ENCODE measurements at regions not wholly inside any gene's neighbourhood (a gene's known extent, or its start where the extent isn't known, plus 50 kb on each side); places are given as distances from the start of the nearest gene placed in this dataset.
"Not testable (repeated sequence)": the region's sequence is repeated elsewhere in the genome, so short reads cannot be mapped to it uniquely, and the experiment has no call there.

DNA sequence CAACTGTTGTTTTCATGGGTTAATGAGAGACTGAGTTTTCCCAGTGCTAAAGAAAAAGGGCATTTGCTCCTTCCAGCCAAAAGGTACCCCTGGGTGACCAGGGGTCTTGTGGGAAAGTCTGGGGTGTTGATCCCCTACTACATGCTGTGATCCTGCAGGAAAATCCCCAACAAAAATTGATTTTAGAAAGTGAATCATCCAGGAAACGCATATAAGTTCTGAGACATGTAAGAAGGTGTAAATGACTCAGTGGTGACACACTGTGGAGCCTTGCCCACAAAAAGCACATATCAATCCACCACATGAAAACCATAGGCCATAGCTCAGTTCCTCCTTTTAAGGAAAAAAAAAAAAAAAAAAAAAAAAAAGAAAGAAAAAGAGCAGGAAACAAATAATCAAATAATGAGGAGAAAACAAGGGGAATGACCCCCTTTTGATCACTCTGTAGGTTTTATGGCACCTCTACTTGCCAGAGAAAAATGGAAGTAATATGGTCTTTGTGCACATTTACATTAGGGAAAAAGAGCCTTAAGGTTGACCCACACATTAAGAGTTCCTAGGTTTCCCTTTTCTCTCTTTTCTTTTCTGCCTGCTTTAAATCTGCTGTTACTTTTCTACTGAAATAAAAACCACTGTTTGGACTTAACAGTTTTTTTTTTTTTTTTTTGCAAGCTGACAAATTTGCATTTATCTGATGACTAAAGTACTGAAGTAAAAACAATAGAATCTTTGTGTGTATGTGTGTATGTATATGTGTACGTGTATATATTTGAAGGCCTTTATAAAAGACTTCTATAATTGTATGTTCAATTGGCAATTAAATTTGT, 386.0 kb downstream of the KIF20B start:
- no peak overlapping the region for H3K4me3 Mint-ChIP-seq
- Histone ChIP-seq H3K27ac (ENCODE audit: low read depth, low read length) (no peak overlapping the region), H3K4me1 (ENCODE audit: control insufficient read depth in 2 of 2, insufficient read depth in 2 of 2, low read length in 2 of 2) (no peaks in the 10 kb centered on the region), H3K27me3 (ENCODE audit: control insufficient read depth in 2 of 2, insufficient read depth in 2 of 2, low read length in 2 of 2) (no peaks in the 10 kb centered on the region), H3K36me3 (ENCODE audit: control insufficient read depth in 2 of 3, insufficient read depth in 3 of 3, low read length in 3 of 3) (no peaks in the 10 kb centered on the region), H3K4me3 (ENCODE audit: low read length) (no peak overlapping the region), H3K9me3 (ENCODE audit: control insufficient read depth in 2 of 3, low read length in 3 of 3) (peaks cover 0 to 3% (median 0%) of the 10 kb centered on the region in 3 experiments)
- peaks cover 0 to 2% (median 0%) of the 10 kb centered on the region in 7 donors for H3K4me1 Mint-ChIP-seq
- H3K9me3 Mint-ChIP-seq: peaks cover 0 to 1% (median 0%) of the 10 kb centered on the region in 11 donors
- CTCF ChIA-PET: interaction anchor here (0.7 kb wide), 1 partner anchor 11 kb away, joined by 3 read pairs; no protein-coding TSS in a partner anchor
- POLR2A ChIA-PET: no interaction called here
- H3K27me3 Mint-ChIP-seq: peaks cover 0 to 5% (median 0%) of the 10 kb centered on the region in 5 donors
- DNase-seq (no peak), ATAC-seq (no peak)
- H3K36me3 Mint-ChIP-seq: no peaks in the 10 kb centered on the region
- no peak overlapping the region for H3K27ac Mint-ChIP-seq
- intact Hi-C loops (cut with micrococcal nuclease): loop anchor here (5.0 kb wide), 1 partner anchor 295 kb away; no protein-coding TSS in a partner anchor

DNA sequence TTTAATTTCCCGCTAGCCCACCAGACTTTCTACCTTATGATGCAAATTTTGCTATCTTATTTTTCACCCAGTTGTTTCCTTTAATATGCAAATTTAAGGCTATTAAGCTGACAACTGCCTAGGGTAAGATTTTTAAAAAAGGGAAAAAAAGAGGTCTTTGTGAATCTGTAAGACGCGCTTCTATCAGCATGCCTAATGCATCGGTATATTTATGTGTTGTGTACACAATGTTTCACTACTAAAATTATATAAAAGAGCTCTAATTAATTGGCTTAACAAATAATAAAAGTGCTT, 386.6 kb downstream of the KIF20B start:
- H3K27me3 Mint-ChIP-seq: peaks cover 0 to 5% (median 0%) of the 10 kb centered on the region in 5 donors

DNA sequence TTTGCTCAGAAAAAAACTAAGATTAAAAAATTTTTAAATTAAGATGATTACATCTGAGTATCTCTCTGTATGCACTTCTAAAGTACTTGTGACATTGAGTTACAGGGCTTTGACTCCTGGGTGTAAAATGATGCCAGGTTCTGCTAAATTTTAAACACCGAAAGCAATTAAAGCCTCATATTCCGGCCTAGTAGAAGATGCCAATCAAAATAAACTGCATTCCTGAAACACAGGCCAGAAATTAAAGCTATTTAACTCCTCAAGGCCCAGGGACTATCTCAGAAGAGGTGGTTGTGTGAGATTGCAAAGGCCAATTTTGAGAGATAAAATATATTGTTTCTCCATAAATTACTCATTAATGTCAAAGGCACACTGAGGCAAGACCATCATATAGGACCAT, 388.3 kb downstream of the KIF20B start:
- H3K4me3 ChIP-seq (ENCODE audit: low read length): no peak overlapping the region
- H3K9me3 ChIP-seq (ENCODE audit: control insufficient read depth in 2 of 3, low read length in 3 of 3): peaks cover 0 to 3% (median 0%) of the 10 kb centered on the region in 3 experiments
- CTCF ChIA-PET: no interaction called here
- Mint-ChIP-seq H3K4me1 (peaks cover 0 to 2% (median 0%) of the 10 kb centered on the region in 7 donors), H3K36me3 (no peaks in the 10 kb centered on the region), H3K27me3 (peaks cover 0 to 8% (median 0%) of the 10 kb centered on the region in 5 donors), H3K4me3 (no peak overlapping the region), H3K9me3 (peaks cover 0 to 1% (median 0%) of the 10 kb centered on the region in 11 donors), H3K27ac (no peak overlapping the region)
- H3K4me1 ChIP-seq (ENCODE audit: control insufficient read depth in 2 of 2, insufficient read depth in 2 of 2, low read length in 2 of 2): no peaks in the 10 kb centered on the region
- H3K36me3 ChIP-seq (ENCODE audit: control insufficient read depth in 2 of 3, insufficient read depth in 3 of 3, low read length in 3 of 3): no peaks in the 10 kb centered on the region
- intact Hi-C loops (cut with micrococcal nuclease): loop anchor here (5.0 kb wide), 1 partner anchor 297 kb away; no protein-coding TSS in a partner anchor
- no peak overlapping the region for H3K27ac ChIP-seq (ENCODE audit: low read depth, low read length)
- no peak for ATAC-seq
- POLR2A ChIA-PET: no interaction called here
- no peak for DNase-seq
- no peaks in the 10 kb centered on the region for H3K27me3 ChIP-seq (ENCODE audit: control insufficient read depth in 2 of 2, insufficient read depth in 2 of 2, low read length in 2 of 2)

More for the DNA sequence above, 386.6 kb downstream of the KIF20B start:
- H3K4me1 Mint-ChIP-seq: peaks cover 0 to 2% (median 0%) of the 10 kb centered on the region in 7 donors
- no peak overlapping the region for H3K27ac ChIP-seq (ENCODE audit: low read depth, low read length)
- DNase-seq: no peak
- no peaks in the 10 kb centered on the region for H3K36me3 Mint-ChIP-seq
- intact Hi-C loops (cut with micrococcal nuclease): loop anchor here (5.0 kb wide), 1 partner anchor 296 kb away; no protein-coding TSS in a partner anchor
- H3K4me3 Mint-ChIP-seq: no peak overlapping the region
- CTCF ChIA-PET: interaction anchor here (0.7 kb wide), 1 partner anchor 10 kb away, joined by 3 read pairs; no protein-coding TSS in a partner anchor
- H3K36me3 ChIP-seq (ENCODE audit: control insufficient read depth in 2 of 3, insufficient read depth in 3 of 3, low read length in 3 of 3): no peaks in the 10 kb centered on the region
- H3K4me3 ChIP-seq (ENCODE audit: low read length): no peak overlapping the region
- peaks cover 0 to 3% (median 0%) of the 10 kb centered on the region in 3 experiments for H3K9me3 ChIP-seq (ENCODE audit: control insufficient read depth in 2 of 3, low read length in 3 of 3)
- POLR2A ChIA-PET: no interaction called here
- ATAC-seq: no peak
- no peaks in the 10 kb centered on the region for H3K27me3 ChIP-seq (ENCODE audit: control insufficient read depth in 2 of 2, insufficient read depth in 2 of 2, low read length in 2 of 2)
- H3K27ac Mint-ChIP-seq: no peak overlapping the region
- no peaks in the 10 kb centered on the region for H3K4me1 ChIP-seq (ENCODE audit: control insufficient read depth in 2 of 2, insufficient read depth in 2 of 2, low read length in 2 of 2)
- peaks cover 0 to 1% (median 0%) of the 10 kb centered on the region in 11 donors for H3K9me3 Mint-ChIP-seq

GRCh38 chr10:90096196-90096595, 394.8 kb downstream of the KIF20B start:
- POLR2A ChIA-PET: no interaction called here
- CTCF ChIA-PET: no interaction called here
- Mint-ChIP-seq H3K4me3 (no peak overlapping the region), H3K9me3 (no peaks in the 10 kb centered on the region), H3K27ac (no peak overlapping the region), H3K36me3 (no peaks in the 10 kb centered on the region), H3K27me3 (peaks cover 0 to 11% (median 4%) of the 10 kb centered on the region in 5 donors), H3K4me1 (no peaks in the 10 kb centered on the region)
- H3K27me3 ChIP-seq (ENCODE audit: control insufficient read depth in 2 of 2, insufficient read depth in 2 of 2, low read length in 2 of 2): no peaks in the 10 kb centered on the region
- DNase-seq: no peak
- no peaks in the 10 kb centered on the region for H3K4me1 ChIP-seq (ENCODE audit: control insufficient read depth in 2 of 2, insufficient read depth in 2 of 2, low read length in 2 of 2)
- no peaks in the 10 kb centered on the region for H3K36me3 ChIP-seq (ENCODE audit: control insufficient read depth in 2 of 3, insufficient read depth in 3 of 3, low read length in 3 of 3)
- no peak overlapping the region for H3K27ac ChIP-seq (ENCODE audit: low read depth, low read length)
- H3K4me3 ChIP-seq (ENCODE audit: low read length): no peak overlapping the region
- no peak for ATAC-seq
- intact Hi-C loops (cut with micrococcal nuclease): no loop called here
- no peaks in the 10 kb centered on the region for H3K9me3 ChIP-seq (ENCODE audit: control insufficient read depth in 2 of 3, low read length in 3 of 3)

DNA sequence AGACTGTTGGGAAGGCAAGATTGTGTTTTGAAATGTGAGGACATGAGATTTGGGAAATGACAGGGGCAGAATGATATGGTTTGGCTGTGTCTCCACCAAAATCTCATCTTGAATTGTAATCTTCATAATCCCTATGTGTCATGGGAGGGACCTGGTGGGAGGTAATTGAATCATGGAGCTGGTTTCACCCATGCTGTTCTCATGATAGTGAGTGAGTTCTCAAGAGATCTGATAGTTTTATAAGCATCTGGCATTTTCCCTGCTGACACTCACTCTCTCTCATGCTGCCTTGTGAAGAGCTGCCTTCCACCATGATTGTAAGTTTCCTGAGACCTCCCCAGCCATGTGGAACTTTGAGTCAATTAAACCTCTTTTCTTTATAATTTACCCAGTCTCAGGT, 406.2 kb downstream of the KIF20B start:
- H3K4me1 ChIP-seq (ENCODE audit: control insufficient read depth in 2 of 2, insufficient read depth in 2 of 2, low read length in 2 of 2); H3K27me3 Mint-ChIP-seq; POLR2A ChIA-PET; ATAC-seq; CTCF ChIA-PET; H3K4me3 ChIP-seq (ENCODE audit: low read length); H3K36me3 Mint-ChIP-seq; H3K9me3 ChIP-seq (ENCODE audit: control insufficient read depth in 2 of 3, low read length in 3 of 3); DNase-seq; H3K27ac ChIP-seq (ENCODE audit: low read depth, low read length); H3K4me1 Mint-ChIP-seq; H3K27me3 ChIP-seq (ENCODE audit: control insufficient read depth in 2 of 2, insufficient read depth in 2 of 2, low read length in 2 of 2); intact Hi-C loops (cut with micrococcal nuclease); H3K27ac Mint-ChIP-seq; H3K4me3 Mint-ChIP-seq; H3K36me3 ChIP-seq (ENCODE audit: control insufficient read depth in 2 of 3, insufficient read depth in 3 of 3, low read length in 3 of 3): not testable (repeated sequence)
- H3K9me3 Mint-ChIP-seq: peaks cover 0 to 15% (median 2%) of the 10 kb centered on the region in 11 donors

DNA sequence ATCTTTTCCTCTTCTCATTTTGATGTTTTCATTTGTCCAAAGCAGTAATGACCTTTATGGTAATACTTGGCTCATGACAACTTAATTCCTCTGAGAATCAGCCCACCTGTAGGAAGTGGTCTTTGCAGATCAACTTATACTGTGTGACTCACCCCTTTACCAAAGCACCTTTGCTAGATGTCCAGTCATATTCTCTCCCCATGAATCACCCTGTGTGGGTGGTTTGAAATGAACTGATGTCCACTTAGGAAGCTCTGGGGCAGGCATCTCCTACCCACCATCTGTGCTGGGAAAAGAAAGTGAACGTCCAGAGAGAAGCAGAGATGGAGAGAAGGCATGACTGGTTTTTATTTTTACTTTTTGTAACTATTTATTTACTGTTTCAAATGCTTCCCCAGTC, 410.3 kb downstream of the KIF20B start:
- Histone ChIP-seq H3K27ac (ENCODE audit: low read depth, low read length) (no peak overlapping the region), H3K36me3 (ENCODE audit: control insufficient read depth in 2 of 3, insufficient read depth in 3 of 3, low read length in 3 of 3) (no peaks in the 10 kb centered on the region), H3K27me3 (ENCODE audit: control insufficient read depth in 2 of 2, insufficient read depth in 2 of 2, low read length in 2 of 2) (no peaks in the 10 kb centered on the region), H3K9me3 (ENCODE audit: control insufficient read depth in 2 of 3, low read length in 3 of 3) (no peaks in the 10 kb centered on the region), H3K4me3 (ENCODE audit: low read length) (no peak overlapping the region), H3K4me1 (ENCODE audit: control insufficient read depth in 2 of 2, insufficient read depth in 2 of 2, low read length in 2 of 2) (no peaks in the 10 kb centered on the region)
- H3K9me3 Mint-ChIP-seq: peaks cover 0 to 8% (median 3%) of the 10 kb centered on the region in 11 donors
- no peak overlapping the region for H3K27ac Mint-ChIP-seq
- CTCF ChIA-PET: no interaction called here
- H3K36me3 Mint-ChIP-seq: no peaks in the 10 kb centered on the region
- H3K4me3 Mint-ChIP-seq: no peak overlapping the region
- ATAC-seq (no peak), DNase-seq (no peak)
- POLR2A ChIA-PET: no interaction called here
- intact Hi-C loops (cut with micrococcal nuclease): no loop called here
- no peaks in the 10 kb centered on the region for H3K27me3 Mint-ChIP-seq
- no peaks in the 10 kb centered on the region for H3K4me1 Mint-ChIP-seq

DNA sequence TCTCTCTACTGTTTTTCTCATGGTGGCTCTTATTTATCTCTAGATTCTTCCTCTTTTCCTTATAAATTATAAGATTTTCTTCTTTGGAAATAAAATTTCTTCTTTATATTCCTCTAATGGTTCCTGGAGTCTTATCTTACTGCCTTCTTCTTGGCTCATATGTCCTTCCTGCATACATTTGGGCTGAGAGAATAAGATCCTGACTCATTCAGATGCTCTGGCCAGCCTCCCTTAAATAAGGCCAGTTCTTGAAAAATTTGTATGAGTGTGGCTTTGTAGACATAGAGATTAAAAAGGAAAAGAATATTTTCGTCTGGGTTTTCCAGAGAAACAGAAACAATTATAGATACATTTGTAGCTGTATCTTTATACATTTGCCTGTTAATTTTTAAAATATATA, 411.3 kb downstream of the KIF20B start:
- no peaks in the 10 kb centered on the region for H3K36me3 Mint-ChIP-seq

More for the DNA sequence above, 411.3 kb downstream of the KIF20B start:
- no peak for ATAC-seq
- Mint-ChIP-seq H3K9me3 (peaks cover 0 to 10% (median 4%) of the 10 kb centered on the region in 11 donors), H3K27me3 (no peaks in the 10 kb centered on the region), H3K27ac (no peak overlapping the region), H3K4me1 (no peaks in the 10 kb centered on the region), H3K4me3 (no peak overlapping the region)
- no peaks in the 10 kb centered on the region for H3K4me1 ChIP-seq (ENCODE audit: control insufficient read depth in 2 of 2, insufficient read depth in 2 of 2, low read length in 2 of 2)
- no peak overlapping the region for H3K27ac ChIP-seq (ENCODE audit: low read depth, low read length)
- no peaks in the 10 kb centered on the region for H3K27me3 ChIP-seq (ENCODE audit: control insufficient read depth in 2 of 2, insufficient read depth in 2 of 2, low read length in 2 of 2)
- intact Hi-C loops (cut with micrococcal nuclease): no loop called here
- CTCF ChIA-PET: no interaction called here
- POLR2A ChIA-PET: no interaction called here
- no peaks in the 10 kb centered on the region for H3K36me3 ChIP-seq (ENCODE audit: control insufficient read depth in 2 of 3, insufficient read depth in 3 of 3, low read length in 3 of 3)
- no peak overlapping the region for H3K4me3 ChIP-seq (ENCODE audit: low read length)
- H3K9me3 ChIP-seq (ENCODE audit: control insufficient read depth in 2 of 3, low read length in 3 of 3): no peaks in the 10 kb centered on the region
- DNase-seq: no peak
